NCI-H510A treated with DMSO at 0.1 percent for 48 hours (cell line): ENCODE measurements at regions not wholly inside any gene's neighbourhood (a gene's known extent, or its start where the extent isn't known, plus 50 kb on each side); places are given as distances from the start of the nearest gene placed in this dataset.
"Not testable (repeated sequence)": the region's sequence is repeated elsewhere in the genome, so short reads cannot be mapped to it uniquely, and the experiment has no call there.

Experiments used
- DNase-seq: peaks from one replicate; lab custom pipeline; 2025; lab: John Stamatoyannopoulos, UW

GRCh38 chr5:53275666-53276065, 166.1 kb upstream of the MOCS2 start:
- DNase-seq, result no peak

GRCh38 chr5:53276825-53277224, 167.3 kb upstream of the MOCS2 start:
- no peak for DNase-seq

GRCh38 chr5:53277491-53277890, 167.9 kb upstream of the MOCS2 start:
- DNase-seq, result no peak

- no peak for DNase-seq
These were observed 178.0 kb upstream of the MOCS2 start for GRCh38 chr5:53287573-53287972.

- DNase-seq, result no peak
These were observed 179.0 kb upstream of the MOCS2 start for GRCh38 chr5:53288511-53288910.

- no peak for DNase-seq
These were observed 181.5 kb upstream of the MOCS2 start for GRCh38 chr5:53291047-53291446.

- DNase-seq, result no peak
These were observed 182.0 kb upstream of the MOCS2 start for GRCh38 chr5:53291528-53291927.

- DNase-seq, result no peak
These were observed 181.6 kb upstream of the FST start for GRCh38 chr5:53298841-53299240.

GRCh38 chr5:53302529-53302928, 177.9 kb upstream of the FST start:
- no peak for DNase-seq

GRCh38 chr5:53303105-53303504, 177.3 kb upstream of the FST start:
- DNase-seq, result no peak

GRCh38 chr5:53305316-53305715, 175.1 kb upstream of the FST start:
- DNase-seq, result not testable (repeated sequence)

- no peak for DNase-seq
These were observed 170.8 kb upstream of the FST start for GRCh38 chr5:53309653-53310052.

GRCh38 chr5:53311681-53312080, 168.7 kb upstream of the FST start:
- DNase-seq, result no peak

GRCh38 chr5:53313145-53313544, 167.3 kb upstream of the FST start:
- DNase-seq, result no peak

- DNase-seq, result no peak
These were observed 162.1 kb upstream of the FST start for GRCh38 chr5:53318303-53318702.

GRCh38 chr5:53319315-53319714, 161.1 kb upstream of the FST start:
- DNase-seq, result no peak

GRCh38 chr5:53321073-53321472, 159.4 kb upstream of the FST start:
- no peak for DNase-seq

GRCh38 chr5:53321721-53322120, 158.7 kb upstream of the FST start:
- no peak for DNase-seq

- no peak for DNase-seq
These were observed 158.2 kb upstream of the FST start for GRCh38 chr5:53322257-53322656.

- no peak for DNase-seq
These were observed 156.9 kb upstream of the FST start for GRCh38 chr5:53323511-53323910.

GRCh38 chr5:53323943-53324642, 156.3 kb upstream of the FST start:
- DNase-seq, result no peak

- no peak for DNase-seq
These were observed 153.8 kb upstream of the FST start for GRCh38 chr5:53326424-53327153.

- no peak for DNase-seq
These were observed 152.6 kb upstream of the FST start for GRCh38 chr5:53327811-53328334.

- DNase-seq, result no peak
These were observed 149.9 kb upstream of the FST start for GRCh38 chr5:53330491-53330890.
